ENCODE measurements at regions not wholly inside any gene's neighbourhood (a gene's known extent, or its start where the extent isn't known, plus 50 kb on each side); places are given as distances from the start of the nearest gene placed in this dataset.

GRCh38 chr22:22157348-22157725 is 87.2 kb upstream of the VPREB1 start:
- TF ChIP-seq CTCF (conservative IDR thresholded peaks at IDR 0.05; ENCODE audit: low read depth): no peak
- CTCF ChIA-PET: interaction anchor here (0.6 kb wide), 1 partner anchor 56 kb away, joined by 3 read pairs; no protein-coding TSS in a partner anchor
- no peak overlapping the region for H3K27ac ChIP-seq
- POLR2A ChIA-PET (ENCODE audit: low non-redundant PET): no interaction called here
- no peak for DNase-seq (ENCODE audit: low spot score)

- ChIA-PET CTCF (interaction anchor here (0.7 kb wide), 1 partner anchor 186 kb away, joined by 3 read pairs; no protein-coding TSS in a partner anchor), POLR2A (ENCODE audit: low non-redundant PET) (no interaction called here)
- peak; percentile 43 for DNase-seq (ENCODE audit: low spot score)
- TF ChIP-seq CTCF (conservative IDR thresholded peaks at IDR 0.05; ENCODE audit: low read depth): peak; percentile 66
- H3K27ac ChIP-seq: no peak overlapping the region
These were observed 87.8 kb upstream of the VPREB1 start for GRCh38 chr22:22156716-22157347.

GRCh38 chr22:22156348-22156715 is 88.3 kb upstream of the VPREB1 start:
- TF ChIP-seq CTCF (conservative IDR thresholded peaks at IDR 0.05; ENCODE audit: low read depth): no peak
- ChIA-PET POLR2A (ENCODE audit: low non-redundant PET) (no interaction called here), CTCF (interaction anchor here (0.7 kb wide), 1 partner anchor 187 kb away, joined by 3 read pairs; no protein-coding TSS in a partner anchor)
- no peak overlapping the region for H3K27ac ChIP-seq
- no peak for DNase-seq (ENCODE audit: low spot score)

GRCh38 chr22:22155607-22156006 is 89.0 kb upstream of the VPREB1 start:
- no peak for TF ChIP-seq CTCF (conservative IDR thresholded peaks at IDR 0.05; ENCODE audit: low read depth)
- DNase-seq (ENCODE audit: low spot score): no peak
- CTCF ChIA-PET: no interaction called here
- POLR2A ChIA-PET (ENCODE audit: low non-redundant PET): no interaction called here
- H3K27ac ChIP-seq: no peak overlapping the region

GRCh38 chr22:22155146-22155545 is 89.4 kb upstream of the VPREB1 start:
- POLR2A ChIA-PET (ENCODE audit: low non-redundant PET): no interaction called here
- TF ChIP-seq CTCF (conservative IDR thresholded peaks at IDR 0.05; ENCODE audit: low read depth): no peak
- CTCF ChIA-PET: no interaction called here
- DNase-seq (ENCODE audit: low spot score): no peak
- H3K27ac ChIP-seq: no peak overlapping the region

GRCh38 chr22:22154040-22154439 is 90.5 kb upstream of the VPREB1 start:
- CTCF ChIA-PET: no interaction called here
- no peak overlapping the region for H3K27ac ChIP-seq
- no peak for TF ChIP-seq CTCF (conservative IDR thresholded peaks at IDR 0.05; ENCODE audit: low read depth)
- no peak for DNase-seq (ENCODE audit: low spot score)
- POLR2A ChIA-PET (ENCODE audit: low non-redundant PET): no interaction called here
